Lung (tissue), 11 donors: ENCODE measurements at regions not wholly inside any gene's neighbourhood (a gene's known extent, or its start where the extent isn't known, plus 50 kb on each side); places are given as distances from the start of the nearest gene placed in this dataset.
"Not testable (repeated sequence)": the region's sequence is repeated elsewhere in the genome, so short reads cannot be mapped to it uniquely, and the experiment has no call there.

ENCODE experiments used
- ATAC-seq: fragments of 200-7000 bp; cut with Tn5 transposase; one replicate; pipeline ENCODE4 v1.9.1; 2020; ENCODE audit warnings: moderate number of reproducible peaks; ENCODE audit not compliant: insufficient read depth, low FRiP score
- DNase-seq, 3 donors: peaks; one replicate each; pipeline ENCODE4 v3.0.0-alpha.2; 2013 to 2017
- H3K27ac ChIP-seq, 2 donors: one replicate each; pipeline ENCODE4 v1.5.1; 2013; ENCODE audit warnings: mild to moderate bottlenecking in 2 of 2, moderate library complexity in 2 of 2, control low read depth in 1 of 2, inconsistent platforms in 1 of 2, low read depth in 1 of 2, low read length in 1 of 2
- H3K27me3 ChIP-seq, 3 donors: one replicate each; pipeline ENCODE4 v1.5.1; 2013; ENCODE audit warnings: low read length in 2 of 3; ENCODE audit not compliant: control insufficient read depth in 3 of 3, insufficient read depth in 3 of 3
- H3K36me3 ChIP-seq, 4 donors: one replicate each; pipeline ENCODE4 v1.5.1; 2013; ENCODE audit warnings: low read length in 4 of 4, mild to moderate bottlenecking in 1 of 4, moderate library complexity in 1 of 4; ENCODE audit not compliant: control insufficient read depth in 4 of 4, insufficient read depth in 4 of 4
- H3K4me1 ChIP-seq, 5 donors: one replicate each; pipeline ENCODE4 v1.5.1; 2013; ENCODE audit warnings: low read length in 5 of 5, mild to moderate bottlenecking in 2 of 5, moderate library complexity in 1 of 5; ENCODE audit not compliant: control insufficient read depth in 5 of 5, insufficient read depth in 5 of 5
- H3K4me3 ChIP-seq: one replicate; pipeline ENCODE4 v1.5.1; 2013; ENCODE audit warnings: mild to moderate bottlenecking, control low read depth, moderate library complexity
- H3K9ac ChIP-seq, 2 donors: one replicate each; pipeline ENCODE4 v1.5.1; 2013; ENCODE audit warnings: low read length in 2 of 2, control low read depth in 1 of 2; ENCODE audit not compliant: insufficient read depth in 1 of 2
- H3K9me3 ChIP-seq, 4 donors: one replicate each; pipeline ENCODE4 v1.5.1; 2013; ENCODE audit warnings: low read length in 3 of 4, mild to moderate bottlenecking in 1 of 4, moderate library complexity in 1 of 4; ENCODE audit not compliant: control insufficient read depth in 4 of 4, insufficient read depth in 3 of 4
- WGBS, 2 donors: extraction: QIAGEN DNeasy Blood & Tissue Kit; methylation state at CpG; one replicate each; pipeline ENCODE4 v1.1.7; 2013; 5-methylcytosine and 5-hydroxymethylcytosine counted together
- TF ChIP-seq, protein P1 (sequence below): IDR thresholded peaks from 2 replicates; pipeline ENCODE4 v1.5.1; 2012; ENCODE audit warnings: mild to moderate bottlenecking; ENCODE audit errors: control extremely low read depth, extremely low read depth
- donor health status: control.
- donor health status: control.
- donor health status: Bipolar disorder and iron deficiency.
- donor health status: healthy.
- donor health status: DM: yes; HTN: yes; CAD: no.

DNA sequence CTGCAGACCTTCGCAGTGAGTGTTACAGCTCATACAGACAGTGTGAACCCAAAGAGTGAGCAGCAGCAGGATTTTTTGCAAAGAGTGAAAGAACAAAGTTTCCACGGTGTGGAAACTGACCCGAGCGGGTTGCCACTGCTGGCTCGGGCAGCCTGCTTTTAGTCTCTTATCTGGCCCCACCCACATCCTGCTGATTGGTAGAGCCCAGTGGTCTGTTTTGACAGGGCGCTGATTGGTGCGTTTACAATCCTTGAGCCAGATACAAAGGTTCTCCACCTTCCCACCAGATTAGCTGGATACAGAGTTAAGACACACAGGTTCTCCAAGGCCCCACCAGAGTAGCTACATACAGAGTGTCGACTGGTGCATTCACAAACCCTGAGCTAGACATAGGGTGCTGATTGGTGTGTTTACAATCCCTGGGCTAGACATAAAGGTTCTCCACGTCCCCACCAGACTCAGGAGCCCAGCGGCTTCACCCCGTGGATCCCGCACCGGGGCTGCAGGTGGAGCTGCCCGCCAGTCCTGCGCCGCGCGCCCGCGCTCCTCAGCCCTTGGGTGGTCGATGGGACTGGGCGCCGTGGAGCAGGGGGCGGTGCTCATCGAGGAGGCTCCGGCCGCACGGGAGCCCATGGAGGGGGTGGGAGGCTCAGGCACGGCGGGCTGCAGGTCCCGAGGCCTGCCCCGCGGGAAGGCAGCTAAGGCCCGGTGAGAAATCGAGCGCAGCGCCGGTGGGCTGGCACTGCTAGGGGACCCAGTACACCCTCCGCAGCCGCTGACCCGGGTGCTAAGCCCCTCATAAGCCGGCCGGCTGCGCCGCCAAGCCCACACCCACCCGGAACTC, 102.8 kb upstream of the KMT2C start:
- not testable (repeated sequence) for H3K4me1 ChIP-seq, H3K27me3 ChIP-seq, ATAC-seq, H3K27ac ChIP-seq, DNase-seq, H3K36me3 ChIP-seq, H3K4me3 ChIP-seq, H3K9ac ChIP-seq, H3K9me3 ChIP-seq
- 94 to 95% methylated on average over 34 to 46 of the region's 46 CpGs for WGBS, 2 donors

DNA sequence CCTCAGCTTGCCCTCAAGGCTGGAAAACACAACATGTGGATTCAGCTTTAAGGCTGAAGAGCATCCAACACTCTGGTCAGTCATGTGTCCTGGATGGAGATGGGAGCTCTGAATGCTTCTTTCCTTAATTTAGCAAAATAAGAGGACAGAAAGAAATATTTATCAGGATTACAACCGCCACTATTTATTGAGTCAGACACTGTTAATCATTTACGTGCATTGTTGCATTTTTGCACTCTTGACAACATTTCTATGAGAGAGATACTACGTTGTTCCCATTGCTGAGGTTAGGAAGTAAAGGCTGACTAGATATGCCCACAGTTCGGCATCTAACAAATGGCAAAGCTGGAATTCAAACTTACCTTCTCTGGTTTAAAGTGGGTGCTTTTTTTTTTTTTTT, 101.8 kb upstream of the KMT2C start:
- DNase-seq (no peak), ATAC-seq (no peak)
- no peaks in the 10 kb centered on the region for H3K4me1 ChIP-seq
- 67 to 71% methylated on average over 4 of the region's 4 CpGs for WGBS, 2 donors
- H3K9ac ChIP-seq, result no peak overlapping the region
- no peaks in the 10 kb centered on the region for H3K27me3 ChIP-seq
- no peak overlapping the region for H3K4me3 ChIP-seq
- no peaks in the 10 kb centered on the region for H3K9me3 ChIP-seq
- TF ChIP-seq, protein P1, sequence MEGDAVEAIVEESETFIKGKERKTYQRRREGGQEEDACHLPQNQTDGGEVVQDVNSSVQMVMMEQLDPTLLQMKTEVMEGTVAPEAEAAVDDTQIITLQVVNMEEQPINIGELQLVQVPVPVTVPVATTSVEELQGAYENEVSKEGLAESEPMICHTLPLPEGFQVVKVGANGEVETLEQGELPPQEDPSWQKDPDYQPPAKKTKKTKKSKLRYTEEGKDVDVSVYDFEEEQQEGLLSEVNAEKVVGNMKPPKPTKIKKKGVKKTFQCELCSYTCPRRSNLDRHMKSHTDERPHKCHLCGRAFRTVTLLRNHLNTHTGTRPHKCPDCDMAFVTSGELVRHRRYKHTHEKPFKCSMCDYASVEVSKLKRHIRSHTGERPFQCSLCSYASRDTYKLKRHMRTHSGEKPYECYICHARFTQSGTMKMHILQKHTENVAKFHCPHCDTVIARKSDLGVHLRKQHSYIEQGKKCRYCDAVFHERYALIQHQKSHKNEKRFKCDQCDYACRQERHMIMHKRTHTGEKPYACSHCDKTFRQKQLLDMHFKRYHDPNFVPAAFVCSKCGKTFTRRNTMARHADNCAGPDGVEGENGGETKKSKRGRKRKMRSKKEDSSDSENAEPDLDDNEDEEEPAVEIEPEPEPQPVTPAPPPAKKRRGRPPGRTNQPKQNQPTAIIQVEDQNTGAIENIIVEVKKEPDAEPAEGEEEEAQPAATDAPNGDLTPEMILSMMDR, result no peak
- no peak overlapping the region for H3K27ac ChIP-seq
- H3K36me3 ChIP-seq, result no peaks in the 10 kb centered on the region

DNA sequence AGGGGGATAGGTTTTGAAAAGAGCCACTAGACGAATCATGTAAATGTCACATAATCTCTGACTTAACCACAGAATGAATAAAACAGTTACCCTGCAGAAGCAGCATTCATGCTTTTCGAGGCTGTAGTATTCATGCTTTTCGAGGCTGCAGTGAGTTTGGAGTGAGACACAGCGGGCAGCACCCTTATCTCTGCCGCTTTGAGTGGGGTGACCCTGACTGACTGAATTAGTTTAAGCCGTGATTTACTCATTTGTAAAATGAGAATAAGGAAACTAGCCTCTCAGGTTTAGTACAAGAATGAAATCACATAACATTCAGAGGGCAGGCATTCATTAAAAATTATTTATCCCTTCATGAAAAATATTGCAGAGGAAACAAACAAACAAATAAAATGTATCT, 92.8 kb upstream of the KMT2C start:
- WGBS, 2 donors, result 74 to 83% methylated on average over 6 of the region's 6 CpGs
- Histone ChIP-seq H3K36me3 (no peaks in the 10 kb centered on the region), H3K9me3 (no peaks in the 10 kb centered on the region), H3K9ac (no peak overlapping the region), H3K4me1 (no peaks in the 10 kb centered on the region), H3K4me3 (no peak overlapping the region), H3K27me3 (no peaks in the 10 kb centered on the region), H3K27ac (no peak overlapping the region)
- TF ChIP-seq, protein P1, result no peak
- ATAC-seq, result no peak
- no peak for DNase-seq

DNA sequence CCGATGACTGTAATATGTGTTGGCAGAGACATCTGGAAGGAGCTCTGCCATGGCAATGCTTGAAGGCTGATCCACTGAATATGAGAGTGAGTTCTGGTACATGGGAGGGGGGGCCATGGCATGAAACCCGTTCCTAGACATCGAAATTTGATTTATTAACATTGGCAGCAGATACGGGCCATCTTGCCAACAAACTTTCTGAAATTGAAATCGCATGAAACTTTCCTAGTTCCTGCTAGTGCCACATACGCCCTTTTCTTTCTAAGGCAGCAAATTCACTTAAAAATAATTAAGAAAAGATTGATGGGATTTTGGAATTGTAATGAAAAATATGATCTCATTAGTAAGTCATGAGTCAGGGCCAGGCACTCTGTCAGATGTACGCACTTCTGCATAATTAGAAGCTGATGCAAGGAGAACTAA, 91.8 kb upstream of the KMT2C start:
- Histone ChIP-seq H3K27me3 (no peaks in the 10 kb centered on the region), H3K4me3 (no peak overlapping the region), H3K4me1 (peaks cover 0 to 3% (median 0%) of the 10 kb centered on the region in 5 donors), H3K9ac (no peak overlapping the region), H3K27ac (no peak overlapping the region), H3K9me3 (no peaks in the 10 kb centered on the region), H3K36me3 (no peaks in the 10 kb centered on the region)
- peak in 2 of 3 donors; percentile 21 to 32 for DNase-seq
- ATAC-seq, result no peak
- TF ChIP-seq, protein P1, result no peak
- 57 to 69% methylated on average over 7 of the region's 7 CpGs for WGBS, 2 donors
